T-helper 1 cell treated with Interleukin-12 subunit alpha and Interleukin-12 subunit beta and Interleukin-4 antibody, amounts not matched to agents 30 μg/mL and 1 μg/mL, for 36 hours (primary cell): ENCODE measurements at regions not wholly inside any gene's neighbourhood (a gene's known extent, or its start where the extent isn't known, plus 50 kb on each side); places are given as distances from the start of the nearest gene placed in this dataset.

ENCODE experiments used
- H3K27ac Mint-ChIP-seq: one replicate; pipeline ENCODE4 v1.8.0; 2021; ENCODE audit warnings: mild to moderate bottlenecking, mixed read lengths
- H3K27me3 Mint-ChIP-seq: one replicate; pipeline ENCODE4 v1.8.0; 2021; ENCODE audit warnings: low read depth, mixed read lengths
- H3K36me3 Mint-ChIP-seq: one replicate; pipeline ENCODE4 v1.8.0; 2021; ENCODE audit warnings: low read depth, mixed read lengths
- H3K4me1 Mint-ChIP-seq: one replicate; pipeline ENCODE4 v1.8.0; 2021; ENCODE audit warnings: low read depth, mixed read lengths
- H3K4me3 Mint-ChIP-seq: one replicate; pipeline ENCODE4 v1.8.0; 2021; ENCODE audit warnings: mild to moderate bottlenecking, moderate library complexity, mixed read lengths
- H3K9me3 Mint-ChIP-seq: one replicate; pipeline ENCODE4 v1.8.0; 2021; ENCODE audit warnings: mixed read lengths

- Mint-ChIP-seq H3K27ac (no peak overlapping the region), H3K27me3 (no peaks in the 10 kb centered on the region), H3K4me1 (no peaks in the 10 kb centered on the region), H3K9me3 (no peaks in the 10 kb centered on the region), H3K36me3 (no peaks in the 10 kb centered on the region), H3K4me3 (no peak overlapping the region)
Observed at GRCh38 chr1:87922885-87923284, 594.2 kb downstream of the LMO4 start.

GRCh38 chr1:87926131-87926830 is 597.6 kb downstream of the LMO4 start:
- no peak overlapping the region for H3K27ac Mint-ChIP-seq
- H3K27me3 Mint-ChIP-seq = no peaks in the 10 kb centered on the region
- H3K4me1 Mint-ChIP-seq = no peaks in the 10 kb centered on the region
- H3K36me3 Mint-ChIP-seq = no peaks in the 10 kb centered on the region
- H3K9me3 Mint-ChIP-seq = peaks cover 5% of the 10 kb centered on the region
- H3K4me3 Mint-ChIP-seq = no peak overlapping the region

DNA sequence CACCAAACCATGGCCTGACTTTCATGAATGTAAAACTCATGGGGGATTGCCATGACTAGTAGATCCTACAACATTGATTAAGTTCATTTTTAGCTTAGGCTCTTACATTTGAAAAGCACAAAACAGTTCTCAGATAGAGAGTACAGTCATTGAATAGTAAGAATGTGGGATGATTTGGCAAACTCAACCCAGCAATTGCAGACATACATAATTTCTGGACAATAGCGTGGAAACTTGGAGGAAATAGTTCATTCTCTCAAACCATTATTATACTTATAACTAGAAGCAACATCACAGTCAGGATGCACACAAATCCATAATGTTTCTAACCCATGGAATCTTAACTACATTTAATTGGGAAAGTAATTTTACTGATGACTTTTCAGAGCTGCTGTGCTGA is 598.2 kb downstream of the LMO4 start:
- H3K27ac Mint-ChIP-seq = no peak overlapping the region
- H3K9me3 Mint-ChIP-seq = peaks cover 5% of the 10 kb centered on the region
- H3K4me3 Mint-ChIP-seq = no peak overlapping the region
- H3K27me3 Mint-ChIP-seq = no peaks in the 10 kb centered on the region
- H3K4me1 Mint-ChIP-seq = no peaks in the 10 kb centered on the region
- H3K36me3 Mint-ChIP-seq = no peaks in the 10 kb centered on the region

- Mint-ChIP-seq H3K27me3 (no peaks in the 10 kb centered on the region), H3K4me1 (no peaks in the 10 kb centered on the region), H3K36me3 (no peaks in the 10 kb centered on the region), H3K9me3 (peaks cover 5% of the 10 kb centered on the region), H3K27ac (no peak overlapping the region), H3K4me3 (no peak overlapping the region)
Observed at GRCh38 chr1:87927391-87928280, 599.0 kb downstream of the LMO4 start.

- H3K9me3 Mint-ChIP-seq = peaks cover 5% of the 10 kb centered on the region
- no peaks in the 10 kb centered on the region for H3K4me1 Mint-ChIP-seq
- no peak overlapping the region for H3K27ac Mint-ChIP-seq
- no peaks in the 10 kb centered on the region for H3K36me3 Mint-ChIP-seq
- H3K4me3 Mint-ChIP-seq = no peak overlapping the region
- H3K27me3 Mint-ChIP-seq = no peaks in the 10 kb centered on the region
Observed at GRCh38 chr1:87928623-87929022, 599.9 kb downstream of the LMO4 start.

- Mint-ChIP-seq H3K4me1 (no peaks in the 10 kb centered on the region), H3K27ac (no peak overlapping the region), H3K9me3 (peaks cover 5% of the 10 kb centered on the region), H3K4me3 (no peak overlapping the region), H3K36me3 (no peaks in the 10 kb centered on the region), H3K27me3 (no peaks in the 10 kb centered on the region)
Observed at GRCh38 chr1:87929906-87930305, 601.2 kb downstream of the LMO4 start.

DNA sequence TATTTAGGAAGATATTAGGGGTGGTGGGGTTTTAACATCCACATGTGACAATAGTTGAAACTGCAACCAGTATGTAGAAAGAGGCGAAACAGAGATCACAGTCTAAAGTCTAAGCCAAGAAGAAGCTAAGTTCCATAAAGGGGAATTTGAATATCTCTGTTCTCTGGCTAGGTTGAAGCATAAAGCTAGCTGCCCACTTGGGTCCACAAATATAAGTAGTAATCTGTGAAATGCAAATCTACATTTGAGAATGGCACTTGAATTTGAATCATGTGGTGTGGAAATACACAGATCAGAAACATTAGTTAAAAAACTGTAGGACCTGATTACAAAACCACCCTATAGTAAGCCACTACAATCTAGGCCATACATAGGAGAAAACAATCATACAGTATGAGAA is 602.1 kb downstream of the LMO4 start:
- no peaks in the 10 kb centered on the region for H3K36me3 Mint-ChIP-seq
- no peak overlapping the region for H3K4me3 Mint-ChIP-seq
- H3K27me3 Mint-ChIP-seq = no peaks in the 10 kb centered on the region
- peaks cover 5% of the 10 kb centered on the region for H3K9me3 Mint-ChIP-seq
- H3K4me1 Mint-ChIP-seq = no peaks in the 10 kb centered on the region
- H3K27ac Mint-ChIP-seq = no peak overlapping the region

DNA sequence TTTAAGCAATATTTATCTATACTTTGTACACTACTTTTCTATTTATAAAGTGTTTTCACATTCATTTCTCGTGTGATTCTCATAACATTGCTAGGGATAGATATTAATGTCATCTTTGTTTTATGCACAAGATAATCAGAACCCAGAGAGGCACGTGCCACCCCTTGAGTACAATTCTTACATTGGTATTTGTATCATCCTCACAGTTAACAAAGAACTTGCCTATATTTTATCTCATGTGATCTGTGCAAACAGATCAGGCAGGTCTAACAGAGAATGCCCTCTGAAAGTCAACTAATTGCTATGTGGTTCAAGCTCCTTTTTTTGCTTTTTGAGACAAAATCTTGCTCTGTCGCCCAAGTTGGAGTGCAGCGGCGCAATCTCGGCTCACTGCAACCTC is 604.5 kb downstream of the LMO4 start:
- Mint-ChIP-seq H3K27me3 (no peaks in the 10 kb centered on the region), H3K4me3 (no peak overlapping the region), H3K36me3 (no peaks in the 10 kb centered on the region), H3K9me3 (peaks cover 5% of the 10 kb centered on the region), H3K4me1 (no peaks in the 10 kb centered on the region), H3K27ac (no peak overlapping the region)

DNA sequence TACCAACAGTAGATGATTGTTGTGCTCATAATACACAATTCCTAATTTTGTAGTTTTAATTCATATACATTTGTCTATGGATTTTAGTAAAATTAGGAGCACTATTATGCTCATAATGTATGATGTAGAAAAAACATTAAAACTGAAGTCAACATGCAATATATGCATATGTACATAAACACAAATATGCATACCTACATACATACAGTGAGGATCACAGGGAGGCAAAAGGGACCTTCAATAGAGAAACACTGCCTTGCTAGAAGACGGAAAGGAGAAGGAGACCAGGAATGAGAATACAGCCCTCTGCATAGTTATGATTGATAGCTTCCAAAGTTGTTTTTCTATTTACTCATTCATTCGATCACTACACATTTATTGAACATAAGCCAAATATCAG is 606.5 kb downstream of the LMO4 start:
- Mint-ChIP-seq H3K27ac (no peak overlapping the region), H3K27me3 (no peaks in the 10 kb centered on the region), H3K9me3 (peaks cover 5% of the 10 kb centered on the region), H3K4me3 (no peak overlapping the region), H3K4me1 (no peaks in the 10 kb centered on the region), H3K36me3 (no peaks in the 10 kb centered on the region)

GRCh38 chr1:87937831-87938395 is 609.2 kb downstream of the LMO4 start:
- Mint-ChIP-seq H3K9me3 (no peaks in the 10 kb centered on the region), H3K4me1 (no peaks in the 10 kb centered on the region), H3K4me3 (no peak overlapping the region), H3K36me3 (no peaks in the 10 kb centered on the region), H3K27me3 (no peaks in the 10 kb centered on the region), H3K27ac (no peak overlapping the region)

DNA sequence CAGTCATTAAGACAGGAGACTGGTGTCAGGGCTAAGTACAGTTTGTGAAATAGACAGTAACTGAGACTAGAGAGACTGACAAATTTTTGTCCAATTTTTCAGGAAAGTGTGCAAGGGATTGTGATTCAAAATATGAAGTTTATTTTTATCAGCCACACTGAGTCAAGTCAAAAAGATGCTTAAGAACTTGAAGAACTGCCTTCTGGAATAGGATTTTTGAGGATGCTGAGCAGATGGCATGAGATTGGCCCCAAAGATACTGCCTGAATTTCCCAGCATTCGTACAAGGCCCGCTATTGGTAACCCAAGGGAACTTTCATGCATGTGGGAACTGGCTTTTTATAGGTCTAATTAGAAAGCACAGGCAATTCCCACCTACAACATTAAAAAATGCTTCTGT is 610.0 kb downstream of the LMO4 start:
- Mint-ChIP-seq H3K27me3 (peaks cover 3% of the 10 kb centered on the region), H3K27ac (no peak overlapping the region), H3K9me3 (no peaks in the 10 kb centered on the region), H3K4me1 (no peaks in the 10 kb centered on the region), H3K36me3 (no peaks in the 10 kb centered on the region), H3K4me3 (no peak overlapping the region)

GRCh38 chr1:87939444-87939843 is 610.8 kb downstream of the LMO4 start:
- Mint-ChIP-seq H3K4me3 (no peak overlapping the region), H3K27ac (no peak overlapping the region), H3K36me3 (no peaks in the 10 kb centered on the region), H3K9me3 (no peaks in the 10 kb centered on the region), H3K27me3 (peaks cover 3% of the 10 kb centered on the region), H3K4me1 (no peaks in the 10 kb centered on the region)

GRCh38 chr1:87940421-87940820 is 611.7 kb downstream of the LMO4 start:
- no peak overlapping the region for H3K4me3 Mint-ChIP-seq
- H3K36me3 Mint-ChIP-seq = no peaks in the 10 kb centered on the region
- no peak overlapping the region for H3K27ac Mint-ChIP-seq
- peaks cover 3% of the 10 kb centered on the region for H3K27me3 Mint-ChIP-seq
- no peaks in the 10 kb centered on the region for H3K4me1 Mint-ChIP-seq
- H3K9me3 Mint-ChIP-seq = no peaks in the 10 kb centered on the region

- Mint-ChIP-seq H3K27ac (no peak overlapping the region), H3K4me1 (no peaks in the 10 kb centered on the region), H3K27me3 (peaks cover 3% of the 10 kb centered on the region), H3K9me3 (no peaks in the 10 kb centered on the region), H3K4me3 (no peak overlapping the region), H3K36me3 (no peaks in the 10 kb centered on the region)
Observed at GRCh38 chr1:87941337-87941946, 612.8 kb downstream of the LMO4 start.

DNA sequence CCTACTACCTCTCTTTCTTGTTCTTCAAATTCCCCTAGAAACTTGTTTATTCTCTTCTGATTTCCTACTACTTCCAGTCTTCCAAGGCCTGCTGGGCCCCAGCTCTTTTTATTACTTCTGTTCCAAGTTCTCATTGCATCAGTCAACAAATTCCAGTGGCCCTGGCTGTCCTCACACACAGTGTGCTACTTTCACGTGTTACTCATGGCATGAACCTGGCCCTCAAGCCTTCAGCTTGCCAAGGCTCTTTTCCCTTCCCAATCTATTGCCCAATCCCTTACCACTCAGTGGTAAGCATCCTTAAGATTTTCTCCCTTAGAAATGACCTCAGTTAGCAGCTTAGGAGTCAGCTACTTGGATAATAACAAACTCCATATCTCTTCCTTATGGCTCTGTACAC is 613.5 kb downstream of the LMO4 start:
- Mint-ChIP-seq H3K9me3 (no peaks in the 10 kb centered on the region), H3K4me3 (no peak overlapping the region), H3K4me1 (no peaks in the 10 kb centered on the region), H3K36me3 (no peaks in the 10 kb centered on the region), H3K27me3 (peaks cover 3% of the 10 kb centered on the region), H3K27ac (no peak overlapping the region)
